ENCODE measurements at regions not wholly inside any gene's neighbourhood (a gene's known extent, or its start where the extent isn't known, plus 50 kb on each side); places are given as distances from the start of the nearest gene placed in this dataset.

DNA sequence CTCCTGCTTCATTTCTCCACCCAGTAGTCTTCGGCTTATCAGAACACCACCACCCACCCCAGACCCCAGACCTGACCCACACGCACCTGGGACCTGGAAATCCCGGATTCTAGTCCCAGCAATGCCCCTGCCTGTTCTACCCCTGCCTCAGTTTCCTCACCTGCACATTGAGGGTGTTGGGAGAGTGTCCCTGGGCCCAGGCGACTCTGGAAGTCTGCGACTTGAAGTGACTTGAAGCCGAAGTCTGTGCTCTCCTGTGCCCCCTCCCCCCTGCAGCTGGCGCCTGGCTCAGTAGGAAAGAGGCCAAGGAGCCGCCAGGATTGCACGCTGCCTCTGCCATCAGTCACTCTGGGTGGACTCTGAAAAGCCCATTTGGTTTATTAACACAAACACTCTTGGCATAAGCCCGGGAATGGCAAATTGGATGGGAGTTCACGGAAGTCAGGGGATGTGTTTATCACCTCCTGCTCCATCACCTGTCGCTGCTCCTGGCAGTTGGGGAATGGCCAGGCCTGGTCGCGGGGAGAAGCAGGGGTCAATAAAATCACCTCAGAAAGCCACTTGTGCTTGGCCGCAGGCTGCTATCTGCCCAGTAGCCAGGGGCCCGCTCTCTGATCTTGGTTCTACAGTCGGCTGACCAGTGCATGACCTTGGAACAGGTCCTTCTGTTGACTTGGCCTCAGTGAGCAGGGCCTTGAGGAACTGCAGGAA, 132.7 kb downstream of the ACTL8 start:
- no peak overlapping the region for H3K4me3 ChIP-seq (ENCODE audit: low read length)
- WGBS (ENCODE audit: insufficient coverage) = 55% methylated on average over 14 of the region's 17 CpGs
- H3K27me3 ChIP-seq (ENCODE audit: control insufficient read depth, insufficient read depth, low read length) = peaks cover 11% of the 10 kb centered on the region
- H3K4me1 ChIP-seq (ENCODE audit: control insufficient read depth, insufficient read depth, low read length) = peaks cover 7% of the 10 kb centered on the region
- no peak for DNase-seq
- no peaks in the 10 kb centered on the region for H3K9me3 ChIP-seq (replicated peaks; ENCODE audit: control insufficient read depth, low read depth, low read length)
- no peaks in the 10 kb centered on the region for H3K36me3 ChIP-seq (ENCODE audit: control insufficient read depth, insufficient read depth, low read length)
- no peak overlapping the region for H3K27ac ChIP-seq (ENCODE audit: low read length)

- DNase-seq = no peak
- H3K9me3 ChIP-seq (replicated peaks; ENCODE audit: control insufficient read depth, low read depth, low read length) = no peaks in the 10 kb centered on the region
- no peaks in the 10 kb centered on the region for H3K36me3 ChIP-seq (ENCODE audit: control insufficient read depth, insufficient read depth, low read length)
- H3K27me3 ChIP-seq (ENCODE audit: control insufficient read depth, insufficient read depth, low read length) = peaks cover 11% of the 10 kb centered on the region
- WGBS (ENCODE audit: insufficient coverage) = 40% methylated on average over 20 of the region's 23 CpGs
- H3K27ac ChIP-seq (ENCODE audit: low read length) = no peak overlapping the region
- H3K4me1 ChIP-seq (ENCODE audit: control insufficient read depth, insufficient read depth, low read length) = peaks cover 7% of the 10 kb centered on the region
- H3K4me3 ChIP-seq (ENCODE audit: low read length) = no peak overlapping the region
These were observed 135.1 kb downstream of the ACTL8 start for GRCh38 chr1:17890056-17890814.

- no peak overlapping the region for H3K4me3 ChIP-seq (ENCODE audit: low read length)
- WGBS (ENCODE audit: insufficient coverage) = 81% methylated on average over 8 of the region's 8 CpGs
- H3K27ac ChIP-seq (ENCODE audit: low read length) = no peak overlapping the region
- H3K4me1 ChIP-seq (ENCODE audit: control insufficient read depth, insufficient read depth, low read length) = peaks cover 7% of the 10 kb centered on the region
- H3K36me3 ChIP-seq (ENCODE audit: control insufficient read depth, insufficient read depth, low read length) = no peaks in the 10 kb centered on the region
- DNase-seq = no peak
- no peaks in the 10 kb centered on the region for H3K9me3 ChIP-seq (replicated peaks; ENCODE audit: control insufficient read depth, low read depth, low read length)
- peaks cover 11% of the 10 kb centered on the region for H3K27me3 ChIP-seq (ENCODE audit: control insufficient read depth, insufficient read depth, low read length)
These were observed 135.7 kb downstream of the ACTL8 start for GRCh38 chr1:17890815-17891191.

- no peaks in the 10 kb centered on the region for H3K9me3 ChIP-seq (replicated peaks; ENCODE audit: control insufficient read depth, low read depth, low read length)
- H3K4me3 ChIP-seq (ENCODE audit: low read length) = no peak overlapping the region
- peaks cover 7% of the 10 kb centered on the region for H3K4me1 ChIP-seq (ENCODE audit: control insufficient read depth, insufficient read depth, low read length)
- no peaks in the 10 kb centered on the region for H3K36me3 ChIP-seq (ENCODE audit: control insufficient read depth, insufficient read depth, low read length)
- H3K27me3 ChIP-seq (ENCODE audit: control insufficient read depth, insufficient read depth, low read length) = peaks cover 14% of the 10 kb centered on the region
- WGBS (ENCODE audit: insufficient coverage) = 68% methylated on average over 7 of the region's 9 CpGs
- H3K27ac ChIP-seq (ENCODE audit: low read length) = no peak overlapping the region
- DNase-seq = no peak
These were observed 136.3 kb downstream of the ACTL8 start for GRCh38 chr1:17891205-17892110.

DNA sequence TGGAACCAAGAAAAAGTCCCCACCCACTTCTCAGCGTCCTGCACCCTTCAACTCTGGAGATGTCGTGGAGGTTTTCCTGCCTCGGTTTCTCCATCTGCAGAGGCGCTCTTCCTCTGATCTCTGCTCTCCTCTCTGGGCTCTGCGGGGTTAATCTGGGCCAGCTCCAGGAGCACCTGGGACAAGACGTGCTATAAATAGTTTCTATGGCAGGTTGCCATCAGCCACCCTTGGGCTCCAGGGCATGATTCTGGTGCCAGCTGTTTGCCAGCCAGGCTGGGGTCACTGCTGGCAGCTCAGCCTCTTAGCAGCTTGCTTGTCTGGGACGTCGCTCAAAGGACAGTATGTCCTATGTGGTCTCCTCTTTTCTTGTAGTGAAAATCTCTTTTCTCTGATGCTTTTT, 137.1 kb downstream of the ACTL8 start:
- 73% methylated on average over 5 of the region's 8 CpGs for WGBS (ENCODE audit: insufficient coverage)
- Histone ChIP-seq H3K27me3 (ENCODE audit: control insufficient read depth, insufficient read depth, low read length) (peaks cover 14% of the 10 kb centered on the region), H3K27ac (ENCODE audit: low read length) (no peak overlapping the region), H3K4me1 (ENCODE audit: control insufficient read depth, insufficient read depth, low read length) (peaks cover 7% of the 10 kb centered on the region), H3K4me3 (ENCODE audit: low read length) (no peak overlapping the region), H3K36me3 (ENCODE audit: control insufficient read depth, insufficient read depth, low read length) (no peaks in the 10 kb centered on the region), H3K9me3 (replicated peaks; ENCODE audit: control insufficient read depth, low read depth, low read length) (no peaks in the 10 kb centered on the region)
- no peak for DNase-seq

DNA sequence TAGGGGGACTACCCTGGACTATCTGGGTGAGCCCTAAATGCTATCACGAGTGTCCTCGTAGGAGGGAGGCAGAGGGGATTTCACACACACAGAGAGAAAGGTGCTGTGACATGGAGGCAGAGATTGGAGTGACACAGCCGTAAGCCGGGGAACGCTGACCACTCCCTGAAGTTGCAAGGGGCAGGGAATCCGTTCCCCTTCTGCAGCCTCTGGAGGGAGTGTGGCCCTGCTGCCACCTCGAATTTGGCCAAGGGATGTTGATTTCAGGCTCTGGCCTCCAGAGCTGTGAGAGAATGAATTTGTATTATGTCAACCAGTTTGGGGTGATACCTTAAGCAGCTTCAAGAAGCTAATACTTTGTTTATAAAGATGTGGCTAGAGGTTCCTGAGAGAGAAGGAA, 137.7 kb downstream of the ACTL8 start:
- H3K4me3 ChIP-seq (ENCODE audit: low read length) = no peak overlapping the region
- no peak for DNase-seq
- H3K27ac ChIP-seq (ENCODE audit: low read length) = no peak overlapping the region
- no peaks in the 10 kb centered on the region for H3K9me3 ChIP-seq (replicated peaks; ENCODE audit: control insufficient read depth, low read depth, low read length)
- H3K36me3 ChIP-seq (ENCODE audit: control insufficient read depth, insufficient read depth, low read length) = no peaks in the 10 kb centered on the region
- peaks cover 7% of the 10 kb centered on the region for H3K4me1 ChIP-seq (ENCODE audit: control insufficient read depth, insufficient read depth, low read length)
- H3K27me3 ChIP-seq (ENCODE audit: control insufficient read depth, insufficient read depth, low read length) = peaks cover 13% of the 10 kb centered on the region
- 28% methylated on average over 7 of the region's 7 CpGs for WGBS (ENCODE audit: insufficient coverage)

- Histone ChIP-seq H3K36me3 (ENCODE audit: control insufficient read depth, insufficient read depth, low read length) (no peaks in the 10 kb centered on the region), H3K27ac (ENCODE audit: low read length) (no peak overlapping the region), H3K4me1 (ENCODE audit: control insufficient read depth, insufficient read depth, low read length) (peaks cover 7% of the 10 kb centered on the region), H3K4me3 (ENCODE audit: low read length) (no peak overlapping the region), H3K9me3 (replicated peaks; ENCODE audit: control insufficient read depth, low read depth, low read length) (no peaks in the 10 kb centered on the region), H3K27me3 (ENCODE audit: control insufficient read depth, insufficient read depth, low read length) (peaks cover 12% of the 10 kb centered on the region)
- no peak for DNase-seq
- WGBS (ENCODE audit: insufficient coverage) = 69% methylated on average over 7 of the region's 12 CpGs
These were observed 138.9 kb downstream of the ACTL8 start for GRCh38 chr1:17893891-17894631.

GRCh38 chr1:17895401-17895800, 140.3 kb downstream of the ACTL8 start:
- no CpG with 5 or more reads among the region's 4 CpGs for WGBS (ENCODE audit: insufficient coverage)
- Histone ChIP-seq H3K27me3 (ENCODE audit: control insufficient read depth, insufficient read depth, low read length) (peaks cover 4% of the 10 kb centered on the region), H3K4me1 (ENCODE audit: control insufficient read depth, insufficient read depth, low read length) (peaks cover 7% of the 10 kb centered on the region)

DNA sequence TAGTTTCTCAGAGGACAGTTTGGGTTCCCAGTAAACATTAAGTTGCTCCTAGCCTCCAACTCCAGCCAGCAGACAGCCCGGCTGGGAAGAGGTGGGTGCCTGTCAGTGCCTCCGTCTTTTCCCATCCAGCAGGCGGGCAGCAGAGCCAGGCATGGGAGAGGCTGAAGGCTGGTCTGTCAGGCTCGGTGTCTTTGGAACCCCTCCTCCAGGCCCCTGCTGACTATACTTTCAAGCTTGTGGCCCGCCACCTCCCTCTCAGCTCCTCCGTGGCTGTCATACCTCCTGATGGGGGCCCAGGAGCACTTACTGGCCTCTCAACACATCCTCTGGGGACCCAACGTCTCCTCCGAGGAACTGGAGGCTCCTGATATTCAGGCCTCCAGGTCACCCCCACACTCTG, 140.9 kb downstream of the ACTL8 start:
- DNase-seq = no peak
- H3K27me3 ChIP-seq (ENCODE audit: control insufficient read depth, insufficient read depth, low read length) = peaks cover 4% of the 10 kb centered on the region
- peaks cover 7% of the 10 kb centered on the region for H3K4me1 ChIP-seq (ENCODE audit: control insufficient read depth, insufficient read depth, low read length)
- no peaks in the 10 kb centered on the region for H3K9me3 ChIP-seq (replicated peaks; ENCODE audit: control insufficient read depth, low read depth, low read length)
- no peak overlapping the region for H3K4me3 ChIP-seq (ENCODE audit: low read length)
- no peaks in the 10 kb centered on the region for H3K36me3 ChIP-seq (ENCODE audit: control insufficient read depth, insufficient read depth, low read length)
- 66% methylated on average over 6 of the region's 8 CpGs for WGBS (ENCODE audit: insufficient coverage)
- no peak overlapping the region for H3K27ac ChIP-seq (ENCODE audit: low read length)

More at GRCh38 chr1:17895401-17895800, 140.3 kb downstream of the ACTL8 start:
- no peak overlapping the region for H3K27ac ChIP-seq (ENCODE audit: low read length)
- H3K36me3 ChIP-seq (ENCODE audit: control insufficient read depth, insufficient read depth, low read length) = no peaks in the 10 kb centered on the region
- H3K4me3 ChIP-seq (ENCODE audit: low read length) = no peak overlapping the region
- DNase-seq = no peak
- H3K9me3 ChIP-seq (replicated peaks; ENCODE audit: control insufficient read depth, low read depth, low read length) = no peaks in the 10 kb centered on the region

Measured in muscle of leg (tissue), 3 donors.